Loucy (cell line): ENCODE measurements at regions not wholly inside any gene's neighbourhood (a gene's known extent, or its start where the extent isn't known, plus 50 kb on each side); places are given as distances from the start of the nearest gene placed in this dataset.

Source experiments
- CTCF ChIP-seq: fragments of 200-600 bp; sonication (generic); conservative IDR thresholded peaks from 2 replicates; pipeline ENCODE4 v1.5.1; 2014; ENCODE audit warnings: mild to moderate bottlenecking, antibody characterized with exemption, low read length
- EZH2phosphoT487 ChIP-seq: fragments of 200-600 bp; IDR thresholded peaks from 2 replicates; pipeline ENCODE4 v1.6.1; 2018; ENCODE audit warnings: antibody characterized with exemption, mild to moderate bottlenecking, moderate library complexity, borderline replicate concordance

DNA sequence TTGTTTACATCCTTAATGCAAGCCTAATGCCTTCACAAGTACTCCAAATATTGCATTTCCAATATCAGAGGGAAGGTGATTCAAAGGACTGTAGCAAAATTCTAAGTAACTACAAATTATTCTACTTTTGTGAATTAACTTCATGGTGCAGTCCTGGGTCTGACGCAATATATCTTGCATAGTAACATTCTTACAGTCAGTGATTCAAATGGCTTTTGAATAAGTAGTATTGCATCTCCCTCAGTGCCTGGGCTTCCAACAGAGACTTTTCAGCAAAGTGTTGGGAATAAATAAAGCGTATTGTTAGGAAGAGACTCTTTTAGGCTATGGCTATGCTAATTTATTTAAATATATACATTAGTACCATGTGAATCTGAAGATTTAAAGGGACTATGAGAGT, 564.7 kb upstream of the COBL start:
- no peak for TF ChIP-seq CTCF
- TF ChIP-seq EZH2phosphoT487: no peak
